DND-41 (cell line): ENCODE measurements at regions not wholly inside any gene's neighbourhood (a gene's known extent, or its start where the extent isn't known, plus 50 kb on each side); places are given as distances from the start of the nearest gene placed in this dataset.

ENCODE experiments used
- EZH2 ChIP-seq: IDR thresholded peaks from 3 replicates; pipeline ENCODE4 v1.6.1; 2012; ENCODE audit warnings: borderline replicate concordance, low read depth, mild to moderate bottlenecking, moderate library complexity, low read length, inconsistent platforms; ENCODE audit not compliant: severe bottlenecking
- TF ChIP-seq, protein P1 (sequence below): IDR thresholded peaks from 2 replicates; pipeline ENCODE4 v1.5.1; 2012; ENCODE audit warnings: borderline replicate concordance, low read length, moderate library complexity, mild to moderate bottlenecking; ENCODE audit not compliant: poor library complexity, severe bottlenecking; ENCODE audit errors: extremely low read depth

- TF ChIP-seq, protein P1, sequence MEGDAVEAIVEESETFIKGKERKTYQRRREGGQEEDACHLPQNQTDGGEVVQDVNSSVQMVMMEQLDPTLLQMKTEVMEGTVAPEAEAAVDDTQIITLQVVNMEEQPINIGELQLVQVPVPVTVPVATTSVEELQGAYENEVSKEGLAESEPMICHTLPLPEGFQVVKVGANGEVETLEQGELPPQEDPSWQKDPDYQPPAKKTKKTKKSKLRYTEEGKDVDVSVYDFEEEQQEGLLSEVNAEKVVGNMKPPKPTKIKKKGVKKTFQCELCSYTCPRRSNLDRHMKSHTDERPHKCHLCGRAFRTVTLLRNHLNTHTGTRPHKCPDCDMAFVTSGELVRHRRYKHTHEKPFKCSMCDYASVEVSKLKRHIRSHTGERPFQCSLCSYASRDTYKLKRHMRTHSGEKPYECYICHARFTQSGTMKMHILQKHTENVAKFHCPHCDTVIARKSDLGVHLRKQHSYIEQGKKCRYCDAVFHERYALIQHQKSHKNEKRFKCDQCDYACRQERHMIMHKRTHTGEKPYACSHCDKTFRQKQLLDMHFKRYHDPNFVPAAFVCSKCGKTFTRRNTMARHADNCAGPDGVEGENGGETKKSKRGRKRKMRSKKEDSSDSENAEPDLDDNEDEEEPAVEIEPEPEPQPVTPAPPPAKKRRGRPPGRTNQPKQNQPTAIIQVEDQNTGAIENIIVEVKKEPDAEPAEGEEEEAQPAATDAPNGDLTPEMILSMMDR, result no peak
- TF ChIP-seq EZH2, result no peak
Observed at GRCh38 chr1:115144176-115144575, 54.9 kb upstream of the TSPAN2 start.
